Natural killer cell treated with Interleukin-12 subunit alpha and Interleukin-12 subunit beta and Interleukin-15 and Interleukin-18, amount 100 ng/mL, for 72 hours (primary cell): ENCODE measurements at regions not wholly inside any gene's neighbourhood (a gene's known extent, or its start where the extent isn't known, plus 50 kb on each side); places are given as distances from the start of the nearest gene placed in this dataset.

Experiments
- ATAC-seq, 2 donors: fragments of 150-1000 bp; cut with Tn5 transposase in 1 of 2; sonication (Bioruptor Pico), chemical (Tn5 transposase) in 1 of 2; 2 replicates each; pipeline ENCODE4 v1.10.0; 2021
- DNase-seq: peaks from one replicate; pipeline ENCODE4 v3.0.0; 2022; ENCODE audit warnings: low spot score
- H3K27ac Mint-ChIP-seq, 2 donors: 1 replicate in 1 of 2; 2 replicates in 1 of 2; pipeline ENCODE4 v1.8.0; 2022; ENCODE audit warnings: mixed read lengths in 2 of 2, mild to moderate bottlenecking in 1 of 2, moderate library complexity in 1 of 2
- H3K27me3 Mint-ChIP-seq, 2 donors: 1 replicate in 1 of 2; 2 replicates in 1 of 2; pipeline ENCODE4 v1.8.0; 2022; ENCODE audit warnings: mixed read lengths in 2 of 2
- H3K36me3 Mint-ChIP-seq: one replicate; pipeline ENCODE4 v1.8.0; 2022; ENCODE audit warnings: mixed read lengths
- H3K4me1 Mint-ChIP-seq, 2 donors: 1 replicate in 1 of 2; 2 replicates in 1 of 2; pipeline ENCODE4 v1.8.0; 2022; ENCODE audit warnings: low read depth in 2 of 2, mixed read lengths in 2 of 2, mild to moderate bottlenecking in 1 of 2
- H3K4me3 Mint-ChIP-seq: one replicate; pipeline ENCODE4 v1.8.0; 2022; ENCODE audit warnings: mixed read lengths
- H3K9me3 Mint-ChIP-seq: 2 replicates; pipeline ENCODE4 v1.8.0; 2022; ENCODE audit warnings: mixed read lengths

GRCh38 chr18:64444819-64445218 lies 295.9 kb upstream of the LINC00305 start:
- Mint-ChIP-seq H3K4me3 (no peak overlapping the region), H3K9me3 (peaks cover 16% of the 10 kb centered on the region), H3K4me1 (no peaks in the 10 kb centered on the region), H3K27me3 (no peaks in the 10 kb centered on the region), H3K27ac (no peak overlapping the region), H3K36me3 (peaks cover 5% of the 10 kb centered on the region)
- ATAC-seq (no peak), DNase-seq (no peak)

DNA sequence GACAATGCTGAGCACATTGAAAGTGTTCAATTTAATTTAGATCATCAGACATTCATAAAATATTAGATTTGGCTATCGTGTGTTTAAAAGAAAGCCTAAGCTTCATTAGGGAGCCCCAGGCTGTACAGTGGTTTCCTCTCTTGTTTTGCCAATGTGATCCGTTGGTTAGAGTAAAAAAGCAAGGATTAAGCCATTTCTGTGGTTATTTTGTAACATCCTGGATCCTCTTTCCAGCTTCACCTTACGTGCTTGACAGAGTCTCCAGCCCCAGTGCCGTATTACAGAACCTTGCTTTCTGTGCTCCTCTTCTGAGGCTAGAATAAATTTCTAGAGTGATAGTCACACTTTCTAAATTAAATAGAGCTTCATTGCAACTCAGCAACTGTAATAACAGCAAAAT lies 289.3 kb upstream of the LINC00305 start:
- Mint-ChIP-seq H3K27me3 (no peaks in the 10 kb centered on the region), H3K36me3 (peaks cover 12% of the 10 kb centered on the region), H3K4me3 (no peak overlapping the region), H3K4me1 (no peaks in the 10 kb centered on the region), H3K27ac (no peak overlapping the region), H3K9me3 (peaks cover 27% of the 10 kb centered on the region)
- ATAC-seq: no peak
- DNase-seq: no peak

- H3K9me3 Mint-ChIP-seq: peaks cover 26% of the 10 kb centered on the region
- H3K27me3 Mint-ChIP-seq: no peaks in the 10 kb centered on the region
- H3K4me1 Mint-ChIP-seq: no peaks in the 10 kb centered on the region
- no peak overlapping the region for H3K4me3 Mint-ChIP-seq
- DNase-seq: no peak
- H3K36me3 Mint-ChIP-seq: peaks cover 12% of the 10 kb centered on the region
- ATAC-seq: no peak
- no peak overlapping the region for H3K27ac Mint-ChIP-seq
Measured at GRCh38 chr18:64436111-64436510, 287.2 kb upstream of the LINC00305 start.

- no peak overlapping the region for H3K4me3 Mint-ChIP-seq
- ATAC-seq: no peak
- H3K27me3 Mint-ChIP-seq: no peaks in the 10 kb centered on the region
- no peaks in the 10 kb centered on the region for H3K36me3 Mint-ChIP-seq
- H3K27ac Mint-ChIP-seq: no peak overlapping the region
- peaks cover 9% of the 10 kb centered on the region for H3K9me3 Mint-ChIP-seq
- DNase-seq: no peak
- H3K4me1 Mint-ChIP-seq: no peaks in the 10 kb centered on the region
Measured at GRCh38 chr18:64419156-64419555, 270.3 kb upstream of the LINC00305 start.

GRCh38 chr18:64416990-64417389 lies 268.1 kb upstream of the LINC00305 start:
- Mint-ChIP-seq H3K4me3 (no peak overlapping the region), H3K27me3 (no peaks in the 10 kb centered on the region), H3K9me3 (peaks cover 3% of the 10 kb centered on the region), H3K4me1 (no peaks in the 10 kb centered on the region), H3K36me3 (no peaks in the 10 kb centered on the region), H3K27ac (no peak overlapping the region)
- DNase-seq (no peak), ATAC-seq (no peak)

- Mint-ChIP-seq H3K27ac (no peak overlapping the region), H3K4me3 (no peak overlapping the region)
Measured at GRCh38 chr18:64415218-64415617, 266.3 kb upstream of the LINC00305 start.

GRCh38 chr18:64410685-64411084 lies 261.8 kb upstream of the LINC00305 start:
- no peaks in the 10 kb centered on the region for H3K4me1 Mint-ChIP-seq
- DNase-seq: no peak

More at GRCh38 chr18:64415218-64415617, 266.3 kb upstream of the LINC00305 start:
- Mint-ChIP-seq H3K36me3 (no peaks in the 10 kb centered on the region), H3K4me1 (no peaks in the 10 kb centered on the region), H3K27me3 (no peaks in the 10 kb centered on the region), H3K9me3 (peaks cover 6% of the 10 kb centered on the region)
- ATAC-seq: no peak
- no peak for DNase-seq

DNA sequence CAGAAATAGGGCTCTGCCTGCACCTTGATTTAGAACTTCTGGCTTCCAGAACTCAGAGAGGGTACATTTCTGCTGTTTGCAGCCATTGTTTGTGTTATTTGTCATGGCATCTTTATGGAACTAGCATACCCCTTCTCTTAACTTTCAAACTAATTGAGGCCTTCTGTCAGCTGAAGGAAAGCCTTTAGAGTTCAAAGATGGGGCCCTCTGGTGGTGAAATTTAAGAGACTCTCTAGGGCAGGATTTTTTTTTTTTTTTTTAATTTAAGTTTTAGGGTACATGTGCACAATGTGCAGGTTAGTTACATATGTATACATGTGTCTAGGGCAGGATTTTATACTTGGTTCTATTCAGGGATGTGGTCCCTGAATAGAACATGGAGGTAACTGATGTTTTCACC lies 260.6 kb upstream of the LINC00305 start:
- DNase-seq (no peak), ATAC-seq (no peak)
- Mint-ChIP-seq H3K4me1 (no peaks in the 10 kb centered on the region), H3K36me3 (no peaks in the 10 kb centered on the region), H3K9me3 (peaks cover 4% of the 10 kb centered on the region), H3K4me3 (no peak overlapping the region), H3K27ac (no peak overlapping the region), H3K27me3 (no peaks in the 10 kb centered on the region)

More at GRCh38 chr18:64410685-64411084, 261.8 kb upstream of the LINC00305 start:
- no peaks in the 10 kb centered on the region for H3K36me3 Mint-ChIP-seq
- no peak overlapping the region for H3K4me3 Mint-ChIP-seq
- no peak for ATAC-seq
- H3K27me3 Mint-ChIP-seq: no peaks in the 10 kb centered on the region
- H3K9me3 Mint-ChIP-seq: peaks cover 4% of the 10 kb centered on the region
- no peak overlapping the region for H3K27ac Mint-ChIP-seq

DNA sequence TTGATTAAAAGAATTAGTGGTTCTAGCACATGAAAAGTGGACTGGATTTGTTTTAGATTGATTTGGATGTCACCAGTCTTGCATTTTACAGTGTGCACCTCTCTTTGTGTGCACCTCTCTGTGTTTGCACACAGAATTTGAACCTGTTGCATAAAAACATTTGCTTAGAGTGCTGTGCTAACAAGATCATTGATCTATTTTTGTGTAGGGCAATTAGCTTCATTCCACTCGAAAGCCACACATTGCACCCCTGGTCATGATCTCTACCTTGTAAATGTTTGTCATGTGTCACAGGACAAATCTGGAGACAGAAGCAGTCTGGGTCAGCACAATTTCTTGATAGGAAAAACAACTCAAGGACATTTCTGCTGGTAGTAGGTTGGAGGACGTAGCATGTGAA lies 258.7 kb upstream of the LINC00305 start:
- ATAC-seq (no peak), DNase-seq (no peak)
- H3K36me3 Mint-ChIP-seq: no peaks in the 10 kb centered on the region
- H3K4me1 Mint-ChIP-seq: no peaks in the 10 kb centered on the region
- no peak overlapping the region for H3K27ac Mint-ChIP-seq
- H3K9me3 Mint-ChIP-seq: peaks cover 7% of the 10 kb centered on the region
- H3K4me3 Mint-ChIP-seq: no peak overlapping the region
- no peaks in the 10 kb centered on the region for H3K27me3 Mint-ChIP-seq

GRCh38 chr18:64405161-64405560 lies 256.3 kb upstream of the LINC00305 start:
- Mint-ChIP-seq H3K4me1 (no peaks in the 10 kb centered on the region), H3K36me3 (no peaks in the 10 kb centered on the region), H3K9me3 (peaks cover 4% of the 10 kb centered on the region), H3K4me3 (no peak overlapping the region), H3K27ac (no peak overlapping the region), H3K27me3 (no peaks in the 10 kb centered on the region)
- ATAC-seq (no peak), DNase-seq (no peak)

GRCh38 chr18:64403784-64404503 lies 255.1 kb upstream of the LINC00305 start:
- no peak for DNase-seq
- Mint-ChIP-seq H3K36me3 (no peaks in the 10 kb centered on the region), H3K4me3 (no peak overlapping the region), H3K4me1 (no peaks in the 10 kb centered on the region), H3K9me3 (peaks cover 4% of the 10 kb centered on the region), H3K27me3 (no peaks in the 10 kb centered on the region), H3K27ac (no peak overlapping the region)
- ATAC-seq: no peak

DNA sequence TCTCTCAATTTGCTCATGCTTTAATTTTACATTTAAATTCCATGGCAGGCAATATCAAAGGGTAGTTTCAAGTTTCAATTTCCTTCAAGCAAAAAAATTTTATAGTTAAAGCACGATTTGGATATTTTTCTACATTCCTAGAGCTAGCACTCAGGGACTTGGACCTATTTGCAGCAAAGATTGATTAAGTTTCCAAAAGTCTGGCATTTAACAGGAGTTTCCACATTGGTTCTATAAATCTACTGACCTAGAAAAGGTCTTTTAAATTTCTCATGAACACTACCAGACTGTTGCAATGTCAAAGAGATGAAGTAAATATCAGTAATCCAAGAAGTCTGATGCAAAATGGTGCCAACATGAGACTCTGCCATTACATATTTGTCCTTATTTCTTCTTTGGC lies 253.7 kb upstream of the LINC00305 start:
- peaks cover 6% of the 10 kb centered on the region for H3K9me3 Mint-ChIP-seq
- H3K27me3 Mint-ChIP-seq: no peaks in the 10 kb centered on the region
- H3K27ac Mint-ChIP-seq: no peak overlapping the region
- DNase-seq: no peak
- no peak for ATAC-seq
- no peak overlapping the region for H3K4me3 Mint-ChIP-seq
- no peaks in the 10 kb centered on the region for H3K36me3 Mint-ChIP-seq
- no peaks in the 10 kb centered on the region for H3K4me1 Mint-ChIP-seq

DNA sequence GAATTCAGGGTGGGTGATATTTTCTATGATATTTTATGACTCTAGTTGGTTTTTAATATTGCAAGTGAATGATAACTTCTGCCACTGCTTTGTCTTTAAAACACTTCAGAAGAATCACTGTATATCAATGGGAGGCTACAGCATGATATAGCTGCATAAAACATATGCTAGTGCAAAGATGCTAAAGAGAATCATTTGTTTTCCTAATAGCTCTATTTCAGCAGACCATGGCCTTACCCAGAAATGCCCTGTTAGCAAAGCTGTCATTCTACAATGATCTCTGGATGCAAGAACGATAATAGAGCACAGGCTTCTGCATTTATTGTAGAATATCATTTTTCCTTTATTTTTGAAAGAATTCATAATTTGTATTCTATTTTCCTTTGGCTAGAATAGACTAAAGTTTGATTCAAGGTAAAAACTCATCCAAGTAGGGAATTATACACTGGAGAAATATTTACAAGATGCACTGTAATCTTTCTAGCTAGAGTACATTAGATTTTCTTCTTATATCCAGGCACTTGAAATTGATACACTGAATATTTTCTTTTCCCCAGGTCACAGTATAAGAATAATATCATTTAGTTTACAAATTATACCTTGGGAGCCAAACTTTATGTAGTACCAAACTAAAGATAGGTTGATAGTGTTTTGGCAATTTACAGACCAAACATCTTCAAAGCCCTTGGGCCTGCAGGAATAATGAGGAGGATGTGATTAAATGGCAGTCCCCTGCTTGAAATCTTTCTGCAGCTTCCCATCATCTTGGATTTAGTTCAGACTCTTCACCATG lies 252.6 kb upstream of the LINC00305 start:
- ATAC-seq (no peak), DNase-seq (no peak)
- peaks cover 9% of the 10 kb centered on the region for H3K9me3 Mint-ChIP-seq
- no peaks in the 10 kb centered on the region for H3K27me3 Mint-ChIP-seq
- H3K4me1 Mint-ChIP-seq: no peaks in the 10 kb centered on the region
- no peak overlapping the region for H3K27ac Mint-ChIP-seq
- H3K4me3 Mint-ChIP-seq: no peak overlapping the region
- H3K36me3 Mint-ChIP-seq: no peaks in the 10 kb centered on the region

DNA sequence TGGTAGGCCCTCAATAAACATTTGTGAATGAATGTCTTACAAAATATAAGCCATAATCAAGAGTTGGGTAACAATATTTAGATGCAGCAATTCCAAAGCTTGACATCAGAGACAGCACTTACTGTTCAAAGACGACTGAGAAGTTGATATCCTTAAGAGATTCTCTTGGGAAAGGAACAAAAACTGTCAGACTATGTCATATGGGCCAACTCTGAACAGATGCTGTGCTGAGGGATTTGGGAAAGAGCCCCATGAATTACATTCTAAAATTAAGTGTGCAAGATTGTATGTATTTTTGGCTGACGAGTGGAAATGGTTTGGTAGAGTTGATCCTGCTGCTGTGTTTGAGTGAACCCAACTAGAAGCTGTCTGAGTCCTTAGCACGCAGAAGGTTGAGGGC lies 250.7 kb upstream of the LINC00305 start:
- Mint-ChIP-seq H3K4me1 (no peaks in the 10 kb centered on the region), H3K4me3 (no peak overlapping the region), H3K27me3 (no peaks in the 10 kb centered on the region), H3K36me3 (no peaks in the 10 kb centered on the region), H3K9me3 (peaks cover 13% of the 10 kb centered on the region), H3K27ac (no peak overlapping the region)
- no peak for DNase-seq
- ATAC-seq: no peak
